LoVo (cell line): ENCODE measurements at regions not wholly inside any gene's neighbourhood (a gene's known extent, or its start where the extent isn't known, plus 50 kb on each side); places are given as distances from the start of the nearest gene placed in this dataset.

ENCODE experiments used
- DNase-seq: peaks from one replicate; pipeline ENCODE4 v3.0.0-alpha.2; 2016; ENCODE audit warnings: low spot score

DNA sequence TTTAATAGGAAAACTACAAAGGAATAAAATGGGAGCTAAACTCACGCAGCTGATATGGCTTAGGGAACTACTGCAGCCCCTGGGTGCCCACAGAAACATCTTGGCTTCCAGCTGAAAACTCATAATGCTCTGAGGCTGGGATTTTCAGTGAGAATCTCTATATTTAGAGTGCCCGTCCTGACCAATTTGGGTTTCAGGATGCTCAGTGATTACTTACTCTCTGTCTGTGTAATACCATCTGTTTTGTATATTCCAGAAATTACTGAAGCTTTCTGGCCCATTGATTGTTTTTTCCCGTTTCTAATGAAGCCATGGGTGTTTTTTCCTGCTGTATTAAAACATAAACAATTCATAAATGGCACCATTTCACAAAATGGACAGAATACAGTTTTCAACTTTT lies 50.6 kb upstream of the ZNF385D start:
- DNase-seq = no peak

DNA sequence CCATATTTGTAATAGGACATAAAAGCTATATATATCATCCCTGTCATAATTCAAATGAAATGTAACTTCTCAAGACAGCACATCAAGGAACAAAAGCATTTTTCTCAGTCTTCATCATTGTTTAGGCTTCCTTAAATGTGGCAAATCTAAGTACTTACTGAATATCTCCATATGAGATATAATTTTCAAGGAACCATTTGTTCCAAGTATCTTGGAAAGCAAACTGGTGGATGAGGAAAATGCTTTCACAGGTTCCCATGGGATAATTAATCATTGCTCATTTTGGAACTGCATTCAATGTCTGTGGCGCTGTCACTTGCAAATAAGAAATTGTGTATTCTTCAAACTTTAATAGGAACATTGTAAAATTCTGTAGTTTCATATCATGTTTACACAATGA lies 52.6 kb upstream of the ZNF385D start:
- DNase-seq = no peak

DNA sequence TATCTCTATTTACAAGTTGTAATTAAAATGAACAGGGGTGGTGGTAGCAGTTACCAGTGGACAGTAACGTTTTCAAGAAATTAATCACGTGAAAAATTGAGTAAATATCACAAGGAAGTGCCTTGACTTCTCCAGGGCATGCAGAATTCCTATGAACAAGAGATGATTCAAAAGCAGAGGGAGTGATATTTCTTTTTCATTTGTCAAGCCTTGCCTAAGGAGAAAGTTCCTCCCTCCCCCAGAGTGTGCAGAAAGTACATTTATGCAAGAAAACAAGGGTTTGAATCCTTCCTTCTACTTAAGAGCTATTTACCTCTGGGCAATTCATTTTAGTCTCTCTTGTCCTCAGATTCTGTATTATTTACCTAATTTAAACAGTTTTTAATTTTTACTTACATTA lies 53.3 kb upstream of the ZNF385D start:
- no peak for DNase-seq

- DNase-seq = no peak
These were observed 55.7 kb upstream of the ZNF385D start for GRCh38 chr3:21806733-21807132.

- no peak for DNase-seq
These were observed 74.7 kb upstream of the ZNF385D start for GRCh38 chr3:21825684-21826083.

DNA sequence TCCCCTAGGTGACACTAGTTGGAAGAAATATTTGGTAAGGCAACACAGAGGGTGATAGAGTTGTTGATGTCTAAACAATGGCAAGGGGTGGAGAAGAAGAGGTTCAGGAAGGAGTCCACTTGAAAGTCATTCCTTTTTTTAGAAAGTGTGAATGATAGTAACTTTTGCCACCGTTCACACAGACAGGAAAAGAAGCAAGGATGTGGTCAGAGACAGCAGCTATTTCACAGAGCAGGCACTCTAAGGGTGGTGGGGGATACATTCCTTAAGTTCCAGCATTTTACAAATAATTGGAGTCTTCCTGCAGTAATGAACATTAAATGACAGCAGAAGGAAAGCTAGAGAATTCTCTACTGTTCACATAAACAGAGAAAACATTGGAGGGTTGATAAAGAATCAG lies 75.4 kb upstream of the ZNF385D start:
- no peak for DNase-seq

DNA sequence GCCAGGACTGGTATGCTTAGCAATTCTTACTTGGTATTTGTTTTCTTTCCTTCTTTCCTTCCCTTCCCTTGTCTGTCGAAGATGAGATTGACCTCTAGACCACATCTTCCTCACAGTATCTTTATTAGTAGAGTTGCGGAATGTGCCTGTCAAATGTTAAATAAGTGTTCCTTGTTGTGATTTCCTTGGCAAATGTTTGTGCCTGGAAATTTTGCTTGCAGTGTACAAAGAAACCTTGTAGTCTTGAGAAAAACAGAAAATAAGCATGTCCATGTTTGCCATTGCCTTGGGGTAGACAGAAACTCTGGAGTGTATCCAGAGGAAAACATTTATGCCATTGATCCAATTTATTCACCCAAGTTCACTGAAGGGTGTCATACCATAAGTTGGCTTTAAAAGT lies 79.5 kb upstream of the ZNF385D start:
- no peak for DNase-seq

DNA sequence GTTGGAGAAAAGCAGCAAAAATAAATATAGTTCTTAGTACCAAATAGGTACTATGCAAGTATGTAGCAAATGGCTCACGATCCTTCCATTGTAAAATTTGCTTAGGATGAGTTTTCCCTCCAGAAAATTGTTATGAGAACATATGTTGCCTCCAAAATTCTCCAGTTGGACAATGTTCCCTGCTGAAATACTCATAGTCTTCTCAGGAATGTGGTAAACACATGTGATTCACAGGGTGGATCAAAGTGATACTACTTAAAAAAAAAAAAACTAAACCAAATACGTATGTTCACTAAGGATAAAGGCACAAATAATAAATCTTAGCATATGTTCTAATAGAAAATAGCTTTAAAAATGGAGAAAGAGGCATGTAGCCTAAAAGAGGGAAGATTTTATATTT lies 84.3 kb upstream of the ZNF385D start:
- no peak for DNase-seq

GRCh38 chr3:21836227-21836626 lies 85.2 kb upstream of the ZNF385D start:
- no peak for DNase-seq

- no peak for DNase-seq
These were observed 88.2 kb upstream of the ZNF385D start for GRCh38 chr3:21839176-21839575.

DNA sequence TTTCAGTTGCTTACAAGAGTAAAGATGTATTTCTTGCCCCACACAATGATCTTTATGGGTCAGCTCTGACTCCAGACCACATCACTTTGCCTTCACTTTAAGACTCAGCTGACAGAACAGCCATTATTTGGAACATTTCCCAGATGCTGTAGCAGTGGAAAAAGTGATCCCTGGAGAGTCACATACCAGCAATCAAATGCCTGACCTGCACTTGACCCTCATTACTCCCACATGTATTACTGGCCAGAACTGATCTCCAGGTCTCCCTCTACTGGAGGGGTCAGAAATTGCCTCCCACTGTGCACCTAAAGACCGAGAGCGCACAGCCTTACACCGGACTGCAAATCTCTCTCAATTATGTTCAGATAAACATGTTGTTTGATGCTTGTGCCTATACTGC lies 88.6 kb upstream of the ZNF385D start:
- DNase-seq = no peak

- DNase-seq = no peak
These were observed 96.0 kb upstream of the ZNF385D start for GRCh38 chr3:21847005-21847404.

GRCh38 chr3:21859124-21860081 lies 108.4 kb upstream of the ZNF385D start:
- DNase-seq = no peak

- no peak for DNase-seq
These were observed 109.1 kb upstream of the ZNF385D start for GRCh38 chr3:21860082-21860475.

DNA sequence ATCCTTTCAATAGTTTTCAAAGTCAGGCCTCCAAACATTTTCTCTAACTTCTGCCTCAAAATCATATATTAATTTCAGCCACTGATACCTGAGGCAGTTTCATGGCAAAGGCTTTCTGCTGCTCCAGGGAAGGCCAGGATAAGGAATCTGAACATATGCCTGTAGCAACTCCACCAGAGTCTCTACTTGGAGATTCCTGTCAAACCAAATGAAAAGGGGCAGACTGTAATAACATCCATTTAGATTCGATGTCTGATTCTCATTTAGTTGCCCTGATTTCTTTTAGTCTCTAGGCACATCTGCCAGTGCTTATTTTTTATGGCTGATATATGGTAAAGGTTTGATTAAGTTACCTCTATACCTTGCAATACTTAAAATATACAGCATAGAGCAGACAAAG lies 109.6 kb upstream of the ZNF385D start:
- DNase-seq = no peak

GRCh38 chr3:21876782-21877181 lies 125.8 kb upstream of the ZNF385D start:
- no peak for DNase-seq

- no peak for DNase-seq
These were observed 126.3 kb upstream of the ZNF385D start for GRCh38 chr3:21877214-21877754.

GRCh38 chr3:21879184-21879886 lies 128.3 kb upstream of the ZNF385D start:
- no peak for DNase-seq

DNA sequence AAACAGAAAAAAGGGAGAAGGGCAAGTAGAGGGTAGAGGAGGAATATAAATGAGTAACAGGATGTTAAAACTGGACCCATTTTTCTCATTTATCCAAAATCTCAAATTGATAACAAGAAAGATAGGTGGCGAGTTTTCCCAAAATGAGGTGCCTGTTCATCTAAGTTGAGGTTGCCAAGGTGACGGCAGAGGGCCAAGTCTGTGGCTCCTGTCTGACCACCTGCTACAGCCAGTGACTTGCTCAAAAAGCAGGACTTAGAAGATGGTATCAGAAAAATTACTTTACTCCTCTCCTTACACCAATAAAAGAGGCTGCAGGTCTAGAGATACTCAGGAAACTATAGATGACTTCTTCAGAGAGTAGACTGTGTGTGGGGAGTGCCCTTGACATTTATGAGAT lies 137.6 kb upstream of the ZNF385D start:
- no peak for DNase-seq

GRCh38 chr3:21889166-21889565 lies 138.2 kb upstream of the ZNF385D start:
- no peak for DNase-seq

DNA sequence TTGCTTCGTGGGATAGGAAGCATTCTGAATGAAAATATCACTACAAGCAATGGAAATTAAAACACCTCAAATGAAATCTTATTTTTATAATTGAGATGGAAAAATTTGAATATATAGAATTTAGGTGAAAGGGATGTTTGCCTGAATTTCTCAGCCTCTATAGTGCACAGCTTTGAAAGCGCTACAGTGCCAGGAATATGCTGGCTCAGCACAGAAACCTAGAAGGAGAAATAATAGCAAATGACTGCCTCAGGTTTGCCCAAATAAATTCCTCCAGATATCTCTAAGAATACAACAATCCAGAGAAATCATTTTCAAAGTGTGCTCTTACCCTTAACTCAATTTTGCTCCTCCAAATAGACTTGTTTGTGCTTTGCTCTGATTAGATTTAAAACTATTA lies 141.1 kb upstream of the ZNF385D start:
- DNase-seq = no peak

DNA sequence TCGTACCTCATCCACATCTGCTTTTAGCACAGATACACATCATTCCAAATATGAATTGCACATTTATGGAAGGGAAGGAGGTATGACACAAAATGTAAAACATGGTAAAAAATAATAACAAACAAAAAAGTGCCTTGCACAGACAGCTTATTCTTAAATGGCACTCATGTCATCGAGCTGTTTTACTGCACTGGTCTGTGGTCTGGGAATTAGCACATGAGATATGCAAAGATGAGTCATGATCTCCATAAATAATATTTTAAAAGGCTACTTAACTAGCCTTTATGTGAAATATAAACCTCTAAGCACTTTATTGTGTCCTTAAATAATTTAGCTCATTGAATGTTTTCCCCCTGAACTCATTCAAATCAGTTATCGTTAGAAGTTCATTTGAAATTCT lies 142.2 kb upstream of the ZNF385D start:
- no peak for DNase-seq
